Panc1 (cell line): ENCODE measurements at regions not wholly inside any gene's neighbourhood (a gene's known extent, or its start where the extent isn't known, plus 50 kb on each side); places are given as distances from the start of the nearest gene placed in this dataset.

Source experiments
- ATAC-seq: fragments of 200-7000 bp; cut with Tn5 transposase; 2 replicates; pipeline ENCODE4 v1.9.1; 2020; ENCODE audit warnings: mild to moderate bottlenecking, moderate library complexity
- BruUV-seq: library from RNA; stranded (reverse); fragments of 400-500 nt; replicated peaks from 2 replicates; lab custom pipeline; 2021; lab: Mats Ljungman, UMichigan
- CTCF ChIA-PET: fragments of 300-600 bp; sonication (Branson Sonifier 250); formaldehyde crosslinking; loops from one replicate; lab custom pipeline; 2022; ENCODE audit warnings: antibody characterized with exemption; lab: Charles Lee
- POLR2A ChIA-PET: fragments of 300-600 bp; sonication (Branson Sonifier 250); formaldehyde crosslinking; loops from one replicate; lab custom pipeline; 2022; ENCODE audit warnings: antibody characterized with exemption; lab: Charles Lee
- DNase-seq: peaks from one replicate; pipeline ENCODE4 v3.0.0-alpha.2; 2010; ENCODE audit warnings: low read depth, low spot score
- H3K27ac ChIP-seq: 2 replicates; pipeline ENCODE4 v1.5.1; 2011; ENCODE audit warnings: mild to moderate bottlenecking, low read length, inconsistent platforms
- H3K27me3 ChIP-seq: fragments of 200-500 bp; sonication (Bioruptor generic); 2 replicates; pipeline ENCODE4 v1.6.0; 2014; ENCODE audit warnings: low read length, inconsistent platforms; ENCODE audit not compliant: control insufficient read depth, insufficient read depth
- H3K36me3 ChIP-seq: fragments of 200-500 bp; sonication (Bioruptor generic); 2 replicates; pipeline ENCODE4 v1.5.1; 2014; ENCODE audit warnings: inconsistent platforms, mild to moderate bottlenecking, low read length, moderate library complexity; ENCODE audit not compliant: control insufficient read depth, insufficient read depth
- H3K4me1 ChIP-seq: 2 replicates; pipeline ENCODE4 v1.5.1; 2011; ENCODE audit warnings: inconsistent platforms, mild to moderate bottlenecking, low read length, moderate library complexity; ENCODE audit not compliant: control insufficient read depth, insufficient read depth
- H3K4me3 ChIP-seq, 2 experiments: 2 replicates each; pipeline ENCODE4 v1.5.1; 2011 to 2012; ENCODE audit warnings: low read depth in 2 of 2, low read length in 2 of 2, mild to moderate bottlenecking in 2 of 2, inconsistent platforms in 1 of 2, moderate library complexity in 1 of 2
- H3K9me3 ChIP-seq: fragments of 200-500 bp; sonication (Bioruptor generic); 2 replicates; pipeline ENCODE4 v1.5.1; 2014; ENCODE audit warnings: low read depth, mild to moderate bottlenecking, inconsistent platforms, low read length, moderate library complexity; ENCODE audit not compliant: control insufficient read depth, insufficient read depth
- CTCF ChIP-seq: fragments of 450-650 bp; IDR thresholded peaks from 2 replicates; pipeline ENCODE4 v1.5.1; 2017; ENCODE audit warnings: mild to moderate bottlenecking
- POLR2AphosphoS5 ChIP-seq: IDR thresholded peaks from 2 replicates; pipeline ENCODE4 v1.6.1; 2012; ENCODE audit warnings: mild to moderate bottlenecking, low read depth, low read length, moderate library complexity
- REST ChIP-seq, 2 experiments: IDR thresholded peaks; 2 replicates each; pipeline ENCODE4 v1.6.1; 2011 to 2012; ENCODE audit warnings: low read depth in 2 of 2, control low read depth in 1 of 2, low read length in 1 of 2, mild to moderate bottlenecking in 1 of 2, moderate library complexity in 1 of 2; ENCODE audit not compliant: insufficient read depth in 1 of 2
- SIN3A ChIP-seq: IDR thresholded peaks from 2 replicates; pipeline ENCODE4 v1.6.1; 2012; ENCODE audit warnings: low read depth, mild to moderate bottlenecking, low read length, moderate library complexity, borderline replicate concordance; ENCODE audit not compliant: insufficient read depth
- TCF7L2 ChIP-seq: IDR thresholded peaks from 2 replicates; pipeline ENCODE4 v1.6.1; 2011; ENCODE audit warnings: mild to moderate bottlenecking, low read depth, low read length, inconsistent platforms
- in situ Hi-C: cut with HindIII; loops from 2 replicates; pipeline ENCODE4 v1.10.0; 2016; ENCODE audit warnings: low sequenced_read_pairs, low pct_unique_long_range_greater_than_20kb
- intact Hi-C: fragments of 100-400 bp; cut with micrococcal nuclease; formaldehyde crosslinking; loops from one replicate; pipeline ENCODE4 v1.10.0; 2022; ENCODE audit not compliant: unreplicated experiment

- H3K36me3 ChIP-seq: no peaks in the 10 kb centered on the region
- no peaks in the 10 kb centered on the region for H3K27me3 ChIP-seq
- no peak overlapping the region for H3K27ac ChIP-seq
- no TSS peak for BruUV-seq
- no peak overlapping the region for H3K4me3 ChIP-seq
- intact Hi-C loops (no loop called here), in situ Hi-C loops (no loop called here)
- ATAC-seq (no peak), DNase-seq (no peak)
- TF ChIP-seq SIN3A: no peak
- no peak for TF ChIP-seq TCF7L2
- TF ChIP-seq REST (IDR thresholded peaks at IDR 0.05; ENCODE audit: insufficient read depth in 1 of 2, low read depth in 2 of 2, low read length in 1 of 2): no peak
- no peak for TF ChIP-seq CTCF
- no peak for TF ChIP-seq POLR2AphosphoS5
- POLR2A ChIA-PET: no interaction called here
- H3K4me1 ChIP-seq: no peaks in the 10 kb centered on the region
- CTCF ChIA-PET: no interaction called here
- H3K9me3 ChIP-seq: no peaks in the 10 kb centered on the region
Observed at GRCh38 chr2:196224756-196225155, 53.4 kb upstream of the STK17B start.

- H3K9me3 ChIP-seq: no peaks in the 10 kb centered on the region
- no peaks in the 10 kb centered on the region for H3K36me3 ChIP-seq
- H3K27ac ChIP-seq: no peak overlapping the region
- ChIA-PET POLR2A (no interaction called here), CTCF (no interaction called here)
- no TSS peak for BruUV-seq
- H3K27me3 ChIP-seq: no peaks in the 10 kb centered on the region
- no peaks in the 10 kb centered on the region for H3K4me1 ChIP-seq
- ATAC-seq: no peak
- in situ Hi-C loops (no loop called here), intact Hi-C loops (no loop called here)
- TF ChIP-seq POLR2AphosphoS5 (no peak), REST (IDR thresholded peaks at IDR 0.05; ENCODE audit: insufficient read depth in 1 of 2, low read depth in 2 of 2, low read length in 1 of 2) (no peak)
- no peak for DNase-seq
- H3K4me3 ChIP-seq: no peak overlapping the region
Observed at GRCh38 chr2:196225213-196225612, 53.8 kb upstream of the STK17B start.
